Tibial artery (tissue), 4 donors: ENCODE measurements at regions not wholly inside any gene's neighbourhood (a gene's known extent, or its start where the extent isn't known, plus 50 kb on each side); places are given as distances from the start of the nearest gene placed in this dataset.

Source experiments
- DNase-seq, 2 donors: peaks; one replicate each; pipeline ENCODE4 v3.0.0-alpha.2; 2019
- H3K27ac ChIP-seq, 2 donors: fragments of 200-600 bp; sonication (generic) in 1 of 2; 1 replicate in 1 of 2; 2 replicates in 1 of 2; pipeline ENCODE4 v1.5.1; 2018 to 2019; ENCODE audit warnings: mild to moderate bottlenecking in 1 of 2
- H3K27me3 ChIP-seq, 2 donors: fragments of 200-600 bp; sonication (generic) in 1 of 2; one replicate each; pipeline versions ENCODE4 v1.5.1 to v1.6.0; 2016 to 2019
- H3K36me3 ChIP-seq, 3 donors: fragments of 200-600 bp; sonication (generic) in 2 of 3; one replicate each; pipeline ENCODE4 v1.5.1; 2016 to 2019; ENCODE audit warnings: mild to moderate bottlenecking in 2 of 3
- H3K4me1 ChIP-seq, 4 donors: fragments of 200-600 bp; sonication (generic) in 2 of 4; 1 replicate in 3 of 4; 2 replicates in 1 of 4; pipeline ENCODE4 v1.5.1; 2016 to 2019
- H3K4me3 ChIP-seq, 2 donors: fragments of 200-600 bp; sonication (generic) in 1 of 2; 1 replicate in 1 of 2; 2 replicates in 1 of 2; pipeline ENCODE4 v1.5.1; 2018 to 2019; ENCODE audit warnings: mild to moderate bottlenecking in 2 of 2
- H3K9me3 ChIP-seq, 3 donors: fragments of 200-600 bp; sonication (generic) in 1 of 3; one replicate each; pipeline ENCODE4 v1.5.1; 2016 to 2019
- CTCF ChIP-seq, 2 experiments: fragments of 200-600 bp in 1 of 2; fragments of 450-650 bp in 1 of 2; IDR thresholded peaks; one replicate each; pipeline ENCODE4 v1.5.1; 2017 to 2019; ENCODE audit warnings: antibody characterized with exemption in 2 of 2, mild to moderate bottlenecking in 1 of 2, moderate library complexity in 1 of 2
- intact Hi-C: fragments of 100-400 bp; cut with DNase I; formaldehyde crosslinking; loops from one replicate; pipeline ENCODE4 v1.15.0; 2023; ENCODE audit warnings: low total_unique reads

DNA sequence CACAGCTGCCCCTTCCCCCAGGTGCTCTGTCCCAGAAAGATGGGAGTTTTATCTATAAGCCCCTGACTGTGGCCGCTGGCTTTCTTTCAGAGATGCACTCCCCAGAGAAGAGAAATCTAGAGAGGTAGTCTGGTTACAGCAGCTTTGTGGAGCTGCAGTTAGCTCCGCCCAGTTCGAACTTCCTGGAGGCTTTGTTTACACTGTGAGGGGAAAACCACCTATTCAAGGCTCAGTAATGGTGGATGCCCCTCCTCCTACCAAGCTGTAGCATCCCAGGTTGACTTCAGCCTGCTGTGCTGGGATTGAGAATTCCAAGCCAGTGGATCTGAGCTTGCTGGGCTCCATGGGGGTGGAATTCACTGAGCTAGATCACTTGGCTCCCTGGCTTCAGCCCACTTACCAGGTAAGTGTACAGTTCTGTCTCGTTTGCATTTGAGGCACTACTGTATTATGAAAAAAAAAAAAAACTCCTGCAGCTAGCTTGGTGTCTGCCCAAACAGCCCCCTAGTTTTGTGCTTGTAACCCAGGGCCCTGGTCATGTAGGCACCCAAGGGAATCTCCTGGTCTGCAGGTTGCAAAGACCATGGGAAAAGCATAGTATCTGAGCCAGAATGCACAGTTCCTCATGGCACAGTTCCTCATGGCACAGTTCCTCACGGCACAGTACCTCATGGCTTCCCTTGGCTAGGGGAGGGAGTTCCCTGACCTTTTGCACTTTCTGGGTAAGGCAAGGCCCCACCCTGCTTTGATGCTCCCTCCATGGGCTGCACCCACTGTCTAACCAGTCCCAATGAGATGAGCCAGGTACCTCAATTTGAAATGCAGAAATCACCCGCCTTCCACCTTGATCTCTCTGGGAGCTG lies 275.0 kb downstream of the CENPW start:
- intact Hi-C loops, result no loop called here
- no peaks in the 10 kb centered on the region for H3K4me1 ChIP-seq

GRCh38 chr6:126616866-126617265 lies 277.0 kb downstream of the CENPW start:
- Histone ChIP-seq H3K4me3 (no peak overlapping the region), H3K9me3 (no peaks in the 10 kb centered on the region), H3K4me1 (no peaks in the 10 kb centered on the region), H3K27ac (no peak overlapping the region), H3K36me3 (no peaks in the 10 kb centered on the region), H3K27me3 (no peaks in the 10 kb centered on the region)
- DNase-seq, result no peak
- TF ChIP-seq CTCF (IDR thresholded peaks at IDR 0.05), result no peak
- intact Hi-C loops, result no loop called here

More for the DNA sequence above, 275.0 kb downstream of the CENPW start:
- Histone ChIP-seq H3K27ac (no peak overlapping the region), H3K36me3 (no peaks in the 10 kb centered on the region), H3K4me3 (no peak overlapping the region), H3K9me3 (no peaks in the 10 kb centered on the region), H3K27me3 (no peaks in the 10 kb centered on the region)
- TF ChIP-seq CTCF (IDR thresholded peaks at IDR 0.05), result no peak
- no peak for DNase-seq

- no peak overlapping the region for H3K4me3 ChIP-seq
- H3K36me3 ChIP-seq, result no peaks in the 10 kb centered on the region
- H3K27me3 ChIP-seq, result no peaks in the 10 kb centered on the region
- TF ChIP-seq CTCF (IDR thresholded peaks at IDR 0.05), result no peak
- H3K4me1 ChIP-seq, result no peaks in the 10 kb centered on the region
- no peak overlapping the region for H3K27ac ChIP-seq
- no peak for DNase-seq
- no peaks in the 10 kb centered on the region for H3K9me3 ChIP-seq
- intact Hi-C loops, result no loop called here
Measured at GRCh38 chr6:126618639-126619343, 278.9 kb downstream of the CENPW start.

DNA sequence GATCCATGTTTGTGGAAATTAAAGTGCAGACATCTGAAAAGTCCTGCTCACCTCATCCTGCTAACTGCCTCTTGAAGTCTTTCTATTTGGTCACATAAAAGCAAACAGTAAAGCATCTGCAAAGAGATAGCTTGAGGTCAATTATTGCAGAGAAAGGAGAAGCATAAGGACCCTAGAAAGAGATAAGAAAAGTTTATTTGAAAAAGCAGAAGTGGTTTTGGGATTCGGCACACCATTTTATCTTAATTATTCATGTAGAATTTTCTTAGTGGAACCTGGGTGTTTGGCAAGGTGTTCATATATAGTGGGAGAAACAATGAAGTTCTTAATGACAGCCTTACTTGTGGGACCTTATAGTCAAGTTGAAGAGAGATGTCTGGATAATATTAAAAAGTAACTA lies 280.8 kb downstream of the CENPW start:
- Histone ChIP-seq H3K27ac (no peak overlapping the region), H3K9me3 (no peaks in the 10 kb centered on the region), H3K36me3 (no peaks in the 10 kb centered on the region), H3K27me3 (no peaks in the 10 kb centered on the region), H3K4me1 (no peaks in the 10 kb centered on the region), H3K4me3 (no peak overlapping the region)
- DNase-seq, result no peak
- intact Hi-C loops, result no loop called here
- no peak for TF ChIP-seq CTCF (IDR thresholded peaks at IDR 0.05)

GRCh38 chr6:126625019-126625418 lies 285.1 kb downstream of the CENPW start:
- intact Hi-C loops, result no loop called here
- H3K4me3 ChIP-seq, result no peak overlapping the region
- no peaks in the 10 kb centered on the region for H3K4me1 ChIP-seq
- no peak for TF ChIP-seq CTCF (IDR thresholded peaks at IDR 0.05)
- H3K27ac ChIP-seq, result no peak overlapping the region
- no peak for DNase-seq
- H3K36me3 ChIP-seq, result no peaks in the 10 kb centered on the region
- no peaks in the 10 kb centered on the region for H3K9me3 ChIP-seq
- no peaks in the 10 kb centered on the region for H3K27me3 ChIP-seq
